K562 (cell line): ENCODE measurements at regions not wholly inside any gene's neighbourhood (a gene's known extent, or its start where the extent isn't known, plus 50 kb on each side); places are given as distances from the start of the nearest gene placed in this dataset.

Experiments
- HDAC6 ChIP-seq: IDR thresholded peaks from 2 replicates; pipeline ENCODE4 v1.6.1; 2012; ENCODE audit warnings: low read depth, mild to moderate bottlenecking, control low read depth, inconsistent platforms, low read length, moderate library complexity
- KLF16 ChIP-seq: IDR thresholded peaks from 2 replicates; pipeline ENCODE4 v1.6.1; 2016; ENCODE audit warnings: antibody characterized with exemption
- TF ChIP-seq, protein P1 (sequence below): fragments of 450-650 bp; formaldehyde crosslinking; IDR thresholded peaks from 2 replicates; pipeline ENCODE4 v1.4.0; 2020; ENCODE audit warnings: mild to moderate bottlenecking
- TF ChIP-seq, protein P2 (sequence below): conservative IDR thresholded peaks from 2 replicates; pipeline ENCODE4 v1.6.1; 2011; ENCODE audit warnings: low read depth, mild to moderate bottlenecking, low read length; ENCODE audit not compliant: control insufficient read depth

DNA sequence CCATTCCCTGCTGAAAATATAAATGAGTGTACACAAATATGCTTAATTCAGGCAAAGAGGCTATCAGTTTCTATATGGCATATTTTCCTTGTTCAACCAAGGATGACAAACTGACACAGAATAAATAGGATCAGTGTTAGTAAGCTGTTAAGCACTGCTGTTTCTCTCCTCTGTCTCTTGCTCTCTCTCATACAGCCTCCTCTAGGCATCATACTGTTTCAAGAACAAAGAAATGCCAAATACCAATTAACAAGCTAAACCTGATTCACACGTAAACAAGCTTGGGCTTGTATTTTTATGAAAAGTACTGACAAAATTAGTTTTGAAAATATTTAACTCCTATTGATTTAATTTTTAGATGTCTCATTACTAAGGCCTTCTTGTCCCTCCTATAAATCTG, 1027.2 kb upstream of the ACVR2A start:
- TF ChIP-seq HDAC6 (no peak), KLF16 (no peak)
- TF ChIP-seq, protein P1, sequence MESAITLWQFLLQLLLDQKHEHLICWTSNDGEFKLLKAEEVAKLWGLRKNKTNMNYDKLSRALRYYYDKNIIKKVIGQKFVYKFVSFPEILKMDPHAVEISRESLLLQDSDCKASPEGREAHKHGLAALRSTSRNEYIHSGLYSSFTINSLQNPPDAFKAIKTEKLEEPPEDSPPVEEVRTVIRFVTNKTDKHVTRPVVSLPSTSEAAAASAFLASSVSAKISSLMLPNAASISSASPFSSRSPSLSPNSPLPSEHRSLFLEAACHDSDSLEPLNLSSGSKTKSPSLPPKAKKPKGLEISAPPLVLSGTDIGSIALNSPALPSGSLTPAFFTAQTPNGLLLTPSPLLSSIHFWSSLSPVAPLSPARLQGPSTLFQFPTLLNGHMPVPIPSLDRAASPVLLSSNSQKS (CRISPR knock-in tag), result no peak
- TF ChIP-seq, protein P2, sequence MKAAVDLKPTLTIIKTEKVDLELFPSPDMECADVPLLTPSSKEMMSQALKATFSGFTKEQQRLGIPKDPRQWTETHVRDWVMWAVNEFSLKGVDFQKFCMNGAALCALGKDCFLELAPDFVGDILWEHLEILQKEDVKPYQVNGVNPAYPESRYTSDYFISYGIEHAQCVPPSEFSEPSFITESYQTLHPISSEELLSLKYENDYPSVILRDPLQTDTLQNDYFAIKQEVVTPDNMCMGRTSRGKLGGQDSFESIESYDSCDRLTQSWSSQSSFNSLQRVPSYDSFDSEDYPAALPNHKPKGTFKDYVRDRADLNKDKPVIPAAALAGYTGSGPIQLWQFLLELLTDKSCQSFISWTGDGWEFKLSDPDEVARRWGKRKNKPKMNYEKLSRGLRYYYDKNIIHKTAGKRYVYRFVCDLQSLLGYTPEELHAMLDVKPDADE, result no peak
